Liver (tissue), 3 donors: ENCODE measurements at regions not wholly inside any gene's neighbourhood (a gene's known extent, or its start where the extent isn't known, plus 50 kb on each side); places are given as distances from the start of the nearest gene placed in this dataset.

ENCODE experiments used
- CTCF ChIP-seq: fragments of 150-350 bp; IDR thresholded peaks from 2 replicates; pipeline ENCODE4 v1.5.1; 2017; ENCODE audit warnings: improper control_type of control experiment, low read depth, low read length; ENCODE audit not compliant: missing input control
- JUND ChIP-seq, 2 donors: IDR thresholded peaks; 2 replicates each; pipeline ENCODE4 v1.6.1; 2016; ENCODE audit warnings: antibody characterized with exemption in 2 of 2
- MAX ChIP-seq: IDR thresholded peaks from 2 replicates; pipeline ENCODE4 v1.6.1; 2016; ENCODE audit warnings: antibody characterized with exemption
- NR2F2 ChIP-seq: IDR thresholded peaks from 2 replicates; pipeline ENCODE4 v1.6.1; 2016; ENCODE audit warnings: antibody characterized with exemption
- RAD21 ChIP-seq, 2 donors: IDR thresholded peaks; 2 replicates each; pipeline ENCODE4 v1.6.1; 2016; ENCODE audit warnings: antibody characterized with exemption in 2 of 2, mild to moderate bottlenecking in 2 of 2
- RXRA ChIP-seq, 2 donors: IDR thresholded peaks; 2 replicates each; pipeline ENCODE4 v1.6.1; 2017 to 2018; ENCODE audit warnings: antibody characterized with exemption in 2 of 2, mild to moderate bottlenecking in 1 of 2
- SP1 ChIP-seq: IDR thresholded peaks from 2 replicates; pipeline ENCODE4 v1.6.1; 2018; ENCODE audit warnings: antibody characterized with exemption, mild to moderate bottlenecking
- YY1 ChIP-seq: IDR thresholded peaks from 2 replicates; pipeline ENCODE4 v1.6.1; 2016; ENCODE audit warnings: antibody characterized with exemption, mild to moderate bottlenecking
- ZBTB33 ChIP-seq: IDR thresholded peaks from 2 replicates; pipeline ENCODE4 v1.6.1; 2016; ENCODE audit warnings: antibody characterized with exemption
- TF ChIP-seq, protein P1 (sequence below): IDR thresholded peaks from 2 replicates; pipeline ENCODE4 v1.6.1; 2016; ENCODE audit warnings: antibody characterized with exemption
- donor health status: healthy.
- donor health status: healthy.

GRCh38 chr22:48287031-48287430 lies 1524.6 kb downstream of the TBC1D22A start:
- TF ChIP-seq CTCF (no peak), JUND (IDR thresholded peaks at IDR 0.05) (no peak), RAD21 (IDR thresholded peaks at IDR 0.05) (no peak), RXRA (IDR thresholded peaks at IDR 0.05) (no peak), SP1 (no peak), MAX (no peak), YY1 (no peak), ZBTB33 (no peak), NR2F2 (no peak)
- TF ChIP-seq, protein P1, sequence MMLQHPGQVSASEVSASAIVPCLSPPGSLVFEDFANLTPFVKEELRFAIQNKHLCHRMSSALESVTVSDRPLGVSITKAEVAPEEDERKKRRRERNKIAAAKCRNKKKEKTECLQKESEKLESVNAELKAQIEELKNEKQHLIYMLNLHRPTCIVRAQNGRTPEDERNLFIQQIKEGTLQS = no peak
